ENCODE measurements at regions not wholly inside any gene's neighbourhood (a gene's known extent, or its start where the extent isn't known, plus 50 kb on each side); places are given as distances from the start of the nearest gene placed in this dataset.

- H3K36me3 ChIP-seq: no peaks in the 10 kb centered on the region
- H3K27me3 ChIP-seq: no peaks in the 10 kb centered on the region
- no peak for TF ChIP-seq CTCF (IDR thresholded peaks at IDR 0.05; ENCODE audit: low read depth, low read length)
These were observed 579.9 kb upstream of the ZNF717 start for GRCh38 chr3:76365275-76365674.

GRCh38 chr3:76367281-76367680 is 581.9 kb upstream of the ZNF717 start:
- DNase-seq (ENCODE audit: low read depth in 1 of 2, low spot score in 1 of 2): no peak
- no peaks in the 10 kb centered on the region for H3K4me1 ChIP-seq (ENCODE audit: low read depth)
- H3K9me3 ChIP-seq (ENCODE audit: low read depth): no peaks in the 10 kb centered on the region
- H3K27ac ChIP-seq: no peak overlapping the region
- no peaks in the 10 kb centered on the region for H3K36me3 ChIP-seq
- no peaks in the 10 kb centered on the region for H3K27me3 ChIP-seq
- no peak overlapping the region for H3K4me3 ChIP-seq
- TF ChIP-seq CTCF (IDR thresholded peaks at IDR 0.05; ENCODE audit: low read depth, low read length): no peak

More at GRCh38 chr3:76365275-76365674, 579.9 kb upstream of the ZNF717 start:
- H3K27ac ChIP-seq: no peak overlapping the region
- H3K4me3 ChIP-seq: no peak overlapping the region
- H3K4me1 ChIP-seq (ENCODE audit: low read depth): peaks cover 6% of the 10 kb centered on the region
- H3K9me3 ChIP-seq (ENCODE audit: low read depth): no peaks in the 10 kb centered on the region
- DNase-seq (ENCODE audit: low read depth in 1 of 2, low spot score in 1 of 2): no peak

GRCh38 chr3:76369170-76369569 is 583.8 kb upstream of the ZNF717 start:
- H3K9me3 ChIP-seq (ENCODE audit: low read depth): no peaks in the 10 kb centered on the region
- TF ChIP-seq CTCF (IDR thresholded peaks at IDR 0.05; ENCODE audit: low read depth, low read length): no peak
- no peak overlapping the region for H3K4me3 ChIP-seq
- H3K36me3 ChIP-seq: no peaks in the 10 kb centered on the region
- no peak overlapping the region for H3K27ac ChIP-seq
- no peaks in the 10 kb centered on the region for H3K27me3 ChIP-seq
- no peaks in the 10 kb centered on the region for H3K4me1 ChIP-seq (ENCODE audit: low read depth)
- no peak for DNase-seq (ENCODE audit: low read depth in 1 of 2, low spot score in 1 of 2)

DNA sequence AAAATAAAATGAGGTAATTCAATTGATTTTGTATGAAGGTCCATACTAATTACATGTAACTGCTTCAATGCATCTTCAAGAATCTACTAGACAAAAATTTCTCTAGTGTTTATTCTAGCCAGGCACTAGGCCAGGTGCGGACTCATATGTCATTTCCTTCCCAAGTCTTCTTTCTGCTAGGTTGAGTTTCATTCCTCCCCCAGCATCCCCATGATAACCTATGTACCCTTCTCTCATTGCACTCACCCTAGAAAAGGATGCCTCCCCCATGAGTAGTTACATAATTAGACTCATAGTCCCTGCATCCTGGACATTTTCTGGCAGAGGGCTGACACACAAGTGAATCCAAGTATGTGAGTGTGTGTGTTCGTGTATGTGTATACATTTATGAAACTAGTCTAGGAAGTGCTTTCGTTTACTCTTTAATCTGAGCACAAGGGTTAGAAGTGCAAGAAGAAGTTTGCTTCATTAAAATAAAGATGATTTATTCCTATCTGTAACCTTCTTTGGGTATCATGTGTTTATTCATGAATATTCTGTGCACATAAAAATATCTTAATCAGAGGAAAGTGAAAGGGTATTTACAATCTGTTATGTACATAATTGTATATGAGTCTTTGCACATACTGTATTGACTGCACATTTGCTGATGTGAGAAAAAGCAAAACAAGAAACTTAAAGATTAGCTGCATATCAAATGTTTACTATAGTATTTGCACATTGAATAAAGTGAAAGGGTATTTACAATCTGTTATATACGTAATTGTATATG is 585.6 kb upstream of the ZNF717 start:
- Histone ChIP-seq H3K4me1 (ENCODE audit: low read depth) (no peaks in the 10 kb centered on the region), H3K27ac (no peak overlapping the region), H3K9me3 (ENCODE audit: low read depth) (no peaks in the 10 kb centered on the region), H3K36me3 (no peaks in the 10 kb centered on the region), H3K4me3 (no peak overlapping the region), H3K27me3 (no peaks in the 10 kb centered on the region)
- no peak for TF ChIP-seq CTCF (IDR thresholded peaks at IDR 0.05; ENCODE audit: low read depth, low read length)
- DNase-seq (ENCODE audit: low read depth in 1 of 2, low spot score in 1 of 2): no peak

DNA sequence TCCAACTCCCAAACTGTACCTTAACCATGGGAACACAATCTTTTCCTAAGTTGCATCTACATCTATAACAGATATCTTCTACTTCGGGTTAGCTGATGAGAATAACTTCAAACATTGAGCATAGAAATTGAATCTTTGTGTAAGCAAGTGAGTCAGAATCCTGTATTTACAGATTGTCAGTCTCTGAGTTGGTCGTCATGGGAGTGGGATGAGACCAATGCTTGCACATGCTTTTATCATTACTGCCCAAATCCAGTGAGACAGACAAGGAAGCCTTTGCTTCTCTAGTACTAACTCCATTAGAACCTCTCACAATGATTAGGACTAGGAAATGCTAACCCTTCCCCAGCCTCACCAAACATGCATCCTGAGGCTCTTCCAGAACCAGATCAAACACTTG is 587.1 kb upstream of the ZNF717 start:
- no peaks in the 10 kb centered on the region for H3K9me3 ChIP-seq (ENCODE audit: low read depth)
- H3K4me3 ChIP-seq: no peak overlapping the region
- peaks cover 3% of the 10 kb centered on the region for H3K4me1 ChIP-seq (ENCODE audit: low read depth)
- no peaks in the 10 kb centered on the region for H3K36me3 ChIP-seq
- no peaks in the 10 kb centered on the region for H3K27me3 ChIP-seq
- no peak for TF ChIP-seq CTCF (IDR thresholded peaks at IDR 0.05; ENCODE audit: low read depth, low read length)
- no peak overlapping the region for H3K27ac ChIP-seq
- DNase-seq (ENCODE audit: low read depth in 1 of 2, low spot score in 1 of 2): no peak

Measured in cardiac muscle cell (in vitro differentiated cells and primary cell).